ENCODE measurements at regions not wholly inside any gene's neighbourhood (a gene's known extent, or its start where the extent isn't known, plus 50 kb on each side); places are given as distances from the start of the nearest gene placed in this dataset.

GRCh38 chr6:154578004-154578559 lies 67.6 kb upstream of the CNKSR3 start:
- no peak overlapping the region for H3K27ac ChIP-seq
- TF ChIP-seq CTCF (conservative IDR thresholded peaks at IDR 0.05) (no peak), ZFX (IDR thresholded peaks at IDR 0.05) (no peak)

- TF ChIP-seq CTCF (conservative IDR thresholded peaks at IDR 0.05): no peak
- TF ChIP-seq ZFX (IDR thresholded peaks at IDR 0.05): no peak
- no peak overlapping the region for H3K27ac ChIP-seq
These were observed 68.6 kb upstream of the CNKSR3 start for GRCh38 chr6:154579046-154579445.

GRCh38 chr6:154579485-154579884 lies 69.0 kb upstream of the CNKSR3 start:
- no peak for TF ChIP-seq CTCF (conservative IDR thresholded peaks at IDR 0.05)
- H3K27ac ChIP-seq: no peak overlapping the region

GRCh38 chr6:154580397-154581135 lies 70.1 kb upstream of the CNKSR3 start:
- TF ChIP-seq ZFX (IDR thresholded peaks at IDR 0.05): no peak
- TF ChIP-seq CTCF (conservative IDR thresholded peaks at IDR 0.05): no peak
- H3K27ac ChIP-seq: no peak overlapping the region

GRCh38 chr6:154582696-154583095 lies 72.2 kb upstream of the CNKSR3 start:
- TF ChIP-seq ZFX (IDR thresholded peaks at IDR 0.05) (no peak), CTCF (conservative IDR thresholded peaks at IDR 0.05) (no peak)
- no peak overlapping the region for H3K27ac ChIP-seq

- no peak overlapping the region for H3K27ac ChIP-seq
- TF ChIP-seq CTCF (conservative IDR thresholded peaks at IDR 0.05) (no peak), ZFX (IDR thresholded peaks at IDR 0.05) (no peak)
These were observed 73.2 kb upstream of the CNKSR3 start for GRCh38 chr6:154583546-154584188.

GRCh38 chr6:154590756-154591155 lies 80.3 kb upstream of the CNKSR3 start:
- no peak overlapping the region for H3K27ac ChIP-seq
- TF ChIP-seq ZFX (IDR thresholded peaks at IDR 0.05) (no peak), CTCF (conservative IDR thresholded peaks at IDR 0.05) (no peak)
